ENCODE measurements at regions not wholly inside any gene's neighbourhood (a gene's known extent, or its start where the extent isn't known, plus 50 kb on each side); places are given as distances from the start of the nearest gene placed in this dataset.

DNA sequence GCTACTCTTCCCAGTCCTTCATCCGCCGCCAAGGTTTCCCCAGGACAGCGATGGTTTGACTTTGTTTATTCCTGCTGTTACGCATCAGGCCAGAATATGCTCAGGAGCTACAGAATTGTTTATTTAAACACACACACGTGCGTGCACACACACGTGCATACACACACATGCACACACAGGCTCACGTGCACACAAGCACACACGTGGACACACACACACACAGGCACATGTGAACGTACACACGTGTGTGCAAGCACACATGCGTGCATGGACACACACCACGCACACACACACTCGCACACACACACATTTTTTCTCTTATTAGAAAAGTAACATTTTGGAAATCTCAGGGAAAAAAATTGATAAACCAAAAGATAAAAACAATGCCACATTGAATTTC is 64.6 kb upstream of the UST start:
- TF ChIP-seq, protein P1, sequence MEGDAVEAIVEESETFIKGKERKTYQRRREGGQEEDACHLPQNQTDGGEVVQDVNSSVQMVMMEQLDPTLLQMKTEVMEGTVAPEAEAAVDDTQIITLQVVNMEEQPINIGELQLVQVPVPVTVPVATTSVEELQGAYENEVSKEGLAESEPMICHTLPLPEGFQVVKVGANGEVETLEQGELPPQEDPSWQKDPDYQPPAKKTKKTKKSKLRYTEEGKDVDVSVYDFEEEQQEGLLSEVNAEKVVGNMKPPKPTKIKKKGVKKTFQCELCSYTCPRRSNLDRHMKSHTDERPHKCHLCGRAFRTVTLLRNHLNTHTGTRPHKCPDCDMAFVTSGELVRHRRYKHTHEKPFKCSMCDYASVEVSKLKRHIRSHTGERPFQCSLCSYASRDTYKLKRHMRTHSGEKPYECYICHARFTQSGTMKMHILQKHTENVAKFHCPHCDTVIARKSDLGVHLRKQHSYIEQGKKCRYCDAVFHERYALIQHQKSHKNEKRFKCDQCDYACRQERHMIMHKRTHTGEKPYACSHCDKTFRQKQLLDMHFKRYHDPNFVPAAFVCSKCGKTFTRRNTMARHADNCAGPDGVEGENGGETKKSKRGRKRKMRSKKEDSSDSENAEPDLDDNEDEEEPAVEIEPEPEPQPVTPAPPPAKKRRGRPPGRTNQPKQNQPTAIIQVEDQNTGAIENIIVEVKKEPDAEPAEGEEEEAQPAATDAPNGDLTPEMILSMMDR (IDR thresholded peaks at IDR 0.05): no peak
- TF ChIP-seq EP300 (IDR thresholded peaks at IDR 0.05) (no peak), POLR2A (IDR thresholded peaks at IDR 0.05; ENCODE audit: low read length) (peak; percentile 9; the same call in 1 of the 2 replicates), NPAS2 (CRISPR knock-in tag; IDR thresholded peaks at IDR 0.05; ENCODE audit: borderline replicate concordance) (no peak), HEYL (CRISPR knock-in tag; IDR thresholded peaks at IDR 0.05) (no peak), ESRRA (IDR thresholded peaks at IDR 0.05; ENCODE audit: borderline replicate concordance, low read length) (no peak)

Data from A549 (cell line).